ENCODE measurements at regions not wholly inside any gene's neighbourhood (a gene's known extent, or its start where the extent isn't known, plus 50 kb on each side); places are given as distances from the start of the nearest gene placed in this dataset.

DNA sequence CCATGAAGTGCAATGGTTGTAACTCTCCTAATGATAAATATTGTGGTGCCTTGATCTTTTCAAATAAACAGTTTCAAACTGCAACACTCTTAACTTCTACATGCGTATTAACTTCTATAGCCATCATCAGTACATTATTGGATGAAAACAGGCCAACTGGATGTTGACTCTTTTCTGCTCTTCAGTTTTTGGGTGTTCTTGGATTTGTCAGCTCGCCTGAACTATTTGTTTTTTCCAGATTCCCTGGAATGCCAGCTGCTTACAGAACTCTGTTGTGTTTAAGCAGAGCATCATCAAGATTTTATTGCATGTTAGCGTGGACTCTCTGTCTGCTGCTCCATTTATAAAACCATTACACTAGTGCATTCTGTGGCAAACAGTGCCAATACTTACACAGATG lies 626.1 kb downstream of the HDGFL1 start:
- TF ChIP-seq, protein P1, sequence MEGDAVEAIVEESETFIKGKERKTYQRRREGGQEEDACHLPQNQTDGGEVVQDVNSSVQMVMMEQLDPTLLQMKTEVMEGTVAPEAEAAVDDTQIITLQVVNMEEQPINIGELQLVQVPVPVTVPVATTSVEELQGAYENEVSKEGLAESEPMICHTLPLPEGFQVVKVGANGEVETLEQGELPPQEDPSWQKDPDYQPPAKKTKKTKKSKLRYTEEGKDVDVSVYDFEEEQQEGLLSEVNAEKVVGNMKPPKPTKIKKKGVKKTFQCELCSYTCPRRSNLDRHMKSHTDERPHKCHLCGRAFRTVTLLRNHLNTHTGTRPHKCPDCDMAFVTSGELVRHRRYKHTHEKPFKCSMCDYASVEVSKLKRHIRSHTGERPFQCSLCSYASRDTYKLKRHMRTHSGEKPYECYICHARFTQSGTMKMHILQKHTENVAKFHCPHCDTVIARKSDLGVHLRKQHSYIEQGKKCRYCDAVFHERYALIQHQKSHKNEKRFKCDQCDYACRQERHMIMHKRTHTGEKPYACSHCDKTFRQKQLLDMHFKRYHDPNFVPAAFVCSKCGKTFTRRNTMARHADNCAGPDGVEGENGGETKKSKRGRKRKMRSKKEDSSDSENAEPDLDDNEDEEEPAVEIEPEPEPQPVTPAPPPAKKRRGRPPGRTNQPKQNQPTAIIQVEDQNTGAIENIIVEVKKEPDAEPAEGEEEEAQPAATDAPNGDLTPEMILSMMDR (IDR thresholded peaks at IDR 0.05; ENCODE audit: low read length), result no peak
- no peak for TF ChIP-seq EZH2 (IDR thresholded peaks at IDR 0.05; ENCODE audit: borderline replicate concordance, low read length)

Data from OCI-LY1 (cell line).